GM12865 (cell line): ENCODE measurements at regions not wholly inside any gene's neighbourhood (a gene's known extent, or its start where the extent isn't known, plus 50 kb on each side); places are given as distances from the start of the nearest gene placed in this dataset.

ENCODE experiments used
- DNase-seq: peaks from one replicate; pipeline ENCODE4 v3.0.0; 2010; ENCODE audit warnings: low read depth
- H3K4me3 ChIP-seq: 2 replicates; pipeline ENCODE4 v1.5.1; 2011; ENCODE audit warnings: mild to moderate bottlenecking, low read depth, low read length, control low read depth
- CTCF ChIP-seq: IDR thresholded peaks from 2 replicates; pipeline ENCODE4 v1.5.1; 2011; ENCODE audit warnings: low read length, control low read depth, low read depth, inconsistent platforms; ENCODE audit not compliant: insufficient read depth; ENCODE audit errors: missing control alignments

- DNase-seq: no peak
- TF ChIP-seq CTCF: no peak
- H3K4me3 ChIP-seq: no peak overlapping the region
These were observed 628.3 kb downstream of the MATN1 start for GRCh38 chr1:30095051-30095450.

DNA sequence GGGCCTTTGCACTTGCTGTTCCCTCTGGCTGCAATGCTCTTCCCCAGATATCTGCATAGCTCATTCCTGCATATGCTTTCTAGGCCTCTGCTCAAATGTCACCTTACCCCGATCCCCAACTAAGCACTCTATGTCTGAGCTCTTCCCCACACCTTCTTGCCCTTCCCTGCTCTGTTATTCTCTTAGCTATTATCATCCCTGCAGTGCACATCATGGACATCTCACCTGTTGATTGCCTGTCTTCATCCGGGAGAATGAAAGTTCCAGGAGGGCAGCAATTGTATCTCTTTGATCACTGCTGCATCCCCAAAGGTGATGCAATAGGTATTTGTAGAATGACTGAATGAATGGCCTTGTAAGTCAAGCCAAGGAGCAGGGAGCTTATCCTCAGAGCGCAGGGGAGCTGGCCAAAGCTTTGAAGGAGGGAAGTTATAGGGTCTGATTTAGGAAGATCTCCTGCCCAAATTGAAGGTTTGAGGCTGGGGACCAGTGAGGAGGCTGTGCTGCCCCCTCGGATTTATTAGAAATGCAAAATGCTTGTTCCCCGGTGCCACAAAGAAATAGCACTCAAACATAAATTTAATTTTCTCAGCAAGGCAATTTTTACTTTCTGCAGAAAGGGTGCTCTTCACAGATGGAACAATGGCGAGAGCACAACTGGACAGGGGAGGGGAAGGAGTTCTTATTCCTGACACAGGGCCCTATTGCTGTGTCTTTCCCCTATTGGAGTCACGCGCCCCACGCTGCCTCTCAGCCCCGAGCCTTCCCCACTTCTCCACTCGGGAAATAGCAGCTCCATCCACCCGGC lies 631.1 kb downstream of the MATN1 start:
- H3K4me3 ChIP-seq: no peak overlapping the region
- no peak for DNase-seq
- no peak for TF ChIP-seq CTCF

- DNase-seq: no peak
- no peak for TF ChIP-seq CTCF
- H3K4me3 ChIP-seq: no peak overlapping the region
These were observed 633.1 kb downstream of the MATN1 start for GRCh38 chr1:30090162-30090820.

GRCh38 chr1:30089024-30089430 lies 634.4 kb downstream of the MATN1 start:
- no peak overlapping the region for H3K4me3 ChIP-seq
- no peak for TF ChIP-seq CTCF
- no peak for DNase-seq

GRCh38 chr1:30088594-30088993 lies 634.8 kb downstream of the MATN1 start:
- no peak for DNase-seq
- TF ChIP-seq CTCF: no peak

GRCh38 chr1:30087465-30087864 lies 635.9 kb downstream of the MATN1 start:
- TF ChIP-seq CTCF: no peak
- no peak for DNase-seq
- no peak overlapping the region for H3K4me3 ChIP-seq

More at GRCh38 chr1:30088594-30088993, 634.8 kb downstream of the MATN1 start:
- no peak overlapping the region for H3K4me3 ChIP-seq
